Progenitor cell of endocrine pancreas (in vitro differentiated cells): ENCODE measurements at regions not wholly inside any gene's neighbourhood (a gene's known extent, or its start where the extent isn't known, plus 50 kb on each side); places are given as distances from the start of the nearest gene placed in this dataset.

Source experiments
- DNase-seq: peaks from one replicate; pipeline ENCODE4 v3.0.0; 2021; ENCODE audit warnings: low spot score; ENCODE audit not compliant: unreplicated experiment
- H3K27ac Mint-ChIP-seq: 2 replicates; pipeline ENCODE4 v1.8.0; 2021; ENCODE audit warnings: mild to moderate bottlenecking, moderate library complexity, mixed read lengths
- H3K27me3 Mint-ChIP-seq: 2 replicates; pipeline ENCODE4 v1.8.0; 2021; ENCODE audit warnings: mixed read lengths
- H3K36me3 Mint-ChIP-seq: 2 replicates; pipeline ENCODE4 v1.8.0; 2022; ENCODE audit warnings: mixed read lengths; ENCODE audit not compliant: insufficient read depth
- H3K4me1 Mint-ChIP-seq: 2 replicates; pipeline ENCODE4 v1.8.0; 2021; ENCODE audit warnings: low read depth, mixed read lengths
- H3K4me3 Mint-ChIP-seq: 2 replicates; pipeline ENCODE4 v1.8.0; 2021; ENCODE audit warnings: low read depth, mild to moderate bottlenecking, moderate library complexity, mixed read lengths
- H3K9me3 Mint-ChIP-seq: 2 replicates; pipeline ENCODE4 v1.8.0; 2021; ENCODE audit warnings: low read depth, mixed read lengths
- TF ChIP-seq, protein P1 (sequence below): fragments of 200-600 bp; sonication (generic); IDR thresholded peaks from one replicate; pipeline ENCODE4 v1.5.0; 2021; ENCODE audit warnings: antibody characterized with exemption, mild to moderate bottlenecking; ENCODE audit not compliant: unreplicated experiment

- TF ChIP-seq, protein P1, sequence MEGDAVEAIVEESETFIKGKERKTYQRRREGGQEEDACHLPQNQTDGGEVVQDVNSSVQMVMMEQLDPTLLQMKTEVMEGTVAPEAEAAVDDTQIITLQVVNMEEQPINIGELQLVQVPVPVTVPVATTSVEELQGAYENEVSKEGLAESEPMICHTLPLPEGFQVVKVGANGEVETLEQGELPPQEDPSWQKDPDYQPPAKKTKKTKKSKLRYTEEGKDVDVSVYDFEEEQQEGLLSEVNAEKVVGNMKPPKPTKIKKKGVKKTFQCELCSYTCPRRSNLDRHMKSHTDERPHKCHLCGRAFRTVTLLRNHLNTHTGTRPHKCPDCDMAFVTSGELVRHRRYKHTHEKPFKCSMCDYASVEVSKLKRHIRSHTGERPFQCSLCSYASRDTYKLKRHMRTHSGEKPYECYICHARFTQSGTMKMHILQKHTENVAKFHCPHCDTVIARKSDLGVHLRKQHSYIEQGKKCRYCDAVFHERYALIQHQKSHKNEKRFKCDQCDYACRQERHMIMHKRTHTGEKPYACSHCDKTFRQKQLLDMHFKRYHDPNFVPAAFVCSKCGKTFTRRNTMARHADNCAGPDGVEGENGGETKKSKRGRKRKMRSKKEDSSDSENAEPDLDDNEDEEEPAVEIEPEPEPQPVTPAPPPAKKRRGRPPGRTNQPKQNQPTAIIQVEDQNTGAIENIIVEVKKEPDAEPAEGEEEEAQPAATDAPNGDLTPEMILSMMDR, result no peak
Measured at GRCh38 chr12:42834062-42834461, 244.5 kb upstream of the PRICKLE1 start.

GRCh38 chr12:42828836-42829235 is 239.3 kb upstream of the PRICKLE1 start:
- Mint-ChIP-seq H3K9me3 (peaks cover 3% of the 10 kb centered on the region), H3K27ac (no peak overlapping the region), H3K27me3 (no peaks in the 10 kb centered on the region), H3K4me3 (no peak overlapping the region), H3K36me3 (no peaks in the 10 kb centered on the region), H3K4me1 (no peaks in the 10 kb centered on the region)
- DNase-seq, result no peak
- TF ChIP-seq, protein P1, result no peak

More at GRCh38 chr12:42834062-42834461, 244.5 kb upstream of the PRICKLE1 start:
- DNase-seq, result no peak
- Mint-ChIP-seq H3K27me3 (no peaks in the 10 kb centered on the region), H3K4me3 (no peak overlapping the region), H3K4me1 (no peaks in the 10 kb centered on the region), H3K36me3 (peaks cover 1% of the 10 kb centered on the region), H3K9me3 (peaks cover 31% of the 10 kb centered on the region), H3K27ac (no peak overlapping the region)

- Mint-ChIP-seq H3K4me1 (no peaks in the 10 kb centered on the region), H3K4me3 (no peak overlapping the region), H3K27me3 (no peaks in the 10 kb centered on the region), H3K9me3 (no peaks in the 10 kb centered on the region), H3K36me3 (no peaks in the 10 kb centered on the region), H3K27ac (no peak overlapping the region)
- no peak for DNase-seq
- TF ChIP-seq, protein P1, result no peak
Measured at GRCh38 chr12:42824327-42824726, 234.8 kb upstream of the PRICKLE1 start.

GRCh38 chr12:42823679-42824078 is 234.1 kb upstream of the PRICKLE1 start:
- H3K27ac Mint-ChIP-seq, result no peak overlapping the region
- no peak overlapping the region for H3K4me3 Mint-ChIP-seq
- H3K9me3 Mint-ChIP-seq, result no peaks in the 10 kb centered on the region
- no peaks in the 10 kb centered on the region for H3K4me1 Mint-ChIP-seq
- H3K36me3 Mint-ChIP-seq, result no peaks in the 10 kb centered on the region
- no peak for DNase-seq
- H3K27me3 Mint-ChIP-seq, result no peaks in the 10 kb centered on the region
- TF ChIP-seq, protein P1, result no peak

DNA sequence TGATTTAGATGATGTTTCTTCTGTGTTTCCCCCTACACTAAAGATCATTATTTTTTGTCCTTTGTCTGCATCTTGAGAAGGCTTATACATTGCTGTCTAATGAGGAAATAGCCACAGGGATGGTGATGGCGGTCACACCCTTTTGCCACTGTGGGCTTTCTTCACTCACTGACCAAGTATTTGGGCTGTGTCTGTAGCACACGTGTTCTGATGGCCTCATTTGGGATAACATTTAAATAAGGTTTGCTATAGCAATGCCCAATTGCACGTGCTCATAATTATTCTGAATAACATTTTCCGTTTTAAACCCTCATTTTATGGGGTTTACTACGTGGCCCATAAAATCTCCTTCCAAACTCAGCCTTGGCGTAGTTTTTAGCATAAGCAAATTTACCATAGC is 230.3 kb upstream of the PRICKLE1 start:
- H3K27ac Mint-ChIP-seq, result no peak overlapping the region
- H3K36me3 Mint-ChIP-seq, result no peaks in the 10 kb centered on the region
- TF ChIP-seq, protein P1, result no peak
- no peak for DNase-seq
- no peaks in the 10 kb centered on the region for H3K27me3 Mint-ChIP-seq
- H3K9me3 Mint-ChIP-seq, result no peaks in the 10 kb centered on the region
- H3K4me1 Mint-ChIP-seq, result peaks cover 3% of the 10 kb centered on the region
- H3K4me3 Mint-ChIP-seq, result no peak overlapping the region
